EH (cell line): ENCODE measurements at regions not wholly inside any gene's neighbourhood (a gene's known extent, or its start where the extent isn't known, plus 50 kb on each side); places are given as distances from the start of the nearest gene placed in this dataset.
A peak's percentile ranks its signal among the peaks of the same experiment; 100 is the strongest.

ENCODE experiments used
- DNase-seq: peaks from one replicate; pipeline ENCODE4 v3.0.0-alpha.2; 2015; ENCODE audit warnings: low read depth

GRCh38 chr18:61167902-61168301 is 165.3 kb upstream of the CDH20 start:
- no peak for DNase-seq

DNA sequence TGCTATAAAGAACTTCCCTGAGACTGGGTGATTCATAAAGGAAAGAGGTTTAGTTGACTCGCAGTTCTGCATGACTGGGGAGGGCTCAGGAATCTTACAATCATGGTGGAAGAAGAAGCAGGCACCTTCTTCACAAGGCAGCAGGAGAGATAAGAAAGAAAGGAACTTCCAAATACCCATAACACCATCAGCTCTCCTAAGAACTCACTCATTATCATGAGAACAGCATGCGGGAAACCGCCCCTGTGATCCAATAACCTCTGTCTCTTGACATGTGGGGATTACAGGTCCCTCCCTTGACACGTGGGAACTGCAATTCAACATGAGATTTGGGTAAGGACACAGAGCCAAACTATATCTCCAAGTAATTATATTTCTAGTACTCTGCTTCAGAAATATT is 163.8 kb upstream of the CDH20 start:
- no peak for DNase-seq

DNA sequence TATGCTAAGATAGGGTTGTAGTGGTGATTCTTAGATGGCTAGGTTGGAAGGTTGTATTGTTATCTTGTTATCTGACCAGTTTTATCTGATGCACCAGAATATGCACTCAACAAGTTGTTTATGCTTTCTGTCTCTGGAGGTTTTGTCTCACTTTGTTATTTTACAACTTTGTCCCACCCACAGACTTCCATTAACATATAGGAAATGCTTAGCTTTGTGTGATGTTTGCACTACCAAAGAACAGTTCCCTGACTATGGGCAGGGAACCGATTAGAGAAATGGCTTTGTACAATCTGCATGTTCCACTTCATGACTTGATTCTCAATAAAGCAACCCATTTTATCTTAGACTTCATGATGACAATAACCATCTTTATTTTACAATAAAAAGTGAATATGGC is 160.6 kb upstream of the CDH20 start:
- DNase-seq = no peak

GRCh38 chr18:61173554-61173953 is 159.7 kb upstream of the CDH20 start:
- no peak for DNase-seq

DNA sequence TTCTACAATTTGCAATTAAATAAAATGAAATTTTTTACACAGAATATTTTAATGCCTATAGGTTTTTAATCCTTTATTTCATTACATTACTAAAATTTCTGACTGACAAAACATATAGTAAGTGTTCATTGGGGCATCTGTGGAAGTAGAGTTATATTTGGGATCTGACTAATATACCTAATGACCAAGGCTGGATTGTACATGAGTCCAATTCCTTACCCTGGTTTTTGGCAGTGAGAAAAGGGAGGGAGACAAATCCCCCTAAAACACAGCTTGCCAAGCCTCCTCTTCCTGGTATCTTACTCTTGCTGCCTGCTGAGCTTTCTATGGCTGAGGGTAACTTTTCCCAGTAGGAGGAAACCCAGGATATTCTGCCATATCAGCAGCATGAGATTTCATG is 149.4 kb upstream of the CDH20 start:
- DNase-seq = no peak

DNA sequence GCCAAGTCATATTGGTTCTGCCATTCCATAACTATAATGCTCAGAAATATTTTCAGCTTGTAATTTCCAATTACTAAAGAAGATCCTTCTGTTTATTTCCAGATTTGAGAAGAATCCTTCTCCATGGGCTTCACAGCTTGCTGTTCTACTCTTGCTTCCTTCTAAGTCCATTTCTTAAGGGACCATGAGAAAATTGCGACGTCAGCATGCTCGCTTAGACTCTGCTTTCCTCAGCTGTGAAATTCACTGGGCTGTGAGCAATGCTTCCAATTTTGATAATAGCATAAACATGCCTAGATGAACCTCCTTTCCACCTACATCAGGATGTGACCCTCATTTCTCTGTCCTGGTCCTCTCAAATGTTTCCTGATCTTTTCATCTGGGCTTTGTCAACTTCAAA is 145.3 kb upstream of the CDH20 start:
- no peak for DNase-seq

DNA sequence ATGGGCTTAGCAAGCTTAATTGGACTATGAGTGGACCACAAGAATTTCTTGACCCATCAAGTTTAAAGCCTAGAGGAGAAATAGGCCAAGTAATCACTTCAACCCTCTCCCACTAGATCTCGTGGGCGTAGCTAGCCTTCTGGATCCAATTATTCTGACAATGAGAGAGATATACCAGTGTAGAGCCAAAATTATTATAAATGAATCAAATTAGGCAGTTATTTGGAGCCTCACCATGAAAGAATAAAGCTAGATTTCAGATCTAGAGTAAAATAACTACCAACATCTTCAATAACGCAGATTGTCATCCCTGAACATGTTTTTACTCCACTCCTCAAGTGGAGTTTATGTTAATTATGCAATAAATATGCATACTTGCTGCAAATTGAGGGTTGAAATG is 143.9 kb upstream of the CDH20 start:
- DNase-seq = no peak

DNA sequence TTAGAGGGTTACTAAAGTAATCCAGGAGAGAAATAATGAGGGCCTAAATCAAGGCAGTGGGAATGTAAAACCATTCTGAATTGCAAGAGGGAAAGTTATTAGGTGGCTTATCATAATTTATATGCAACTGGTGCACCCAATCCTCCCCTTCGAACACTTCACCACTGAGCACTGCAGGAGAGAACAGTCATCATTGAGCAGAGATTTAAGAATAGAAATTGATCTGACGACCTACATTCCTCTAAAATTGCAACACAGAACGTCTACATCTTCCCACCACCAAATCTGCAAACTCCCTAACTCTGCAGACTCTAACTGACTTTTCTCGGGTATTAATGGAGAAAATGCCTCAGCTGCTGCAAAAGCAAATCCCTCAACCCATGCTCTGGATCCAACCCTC is 138.5 kb upstream of the CDH20 start:
- DNase-seq = no peak

GRCh38 chr18:61196750-61197149 is 136.5 kb upstream of the CDH20 start:
- DNase-seq = no peak

DNA sequence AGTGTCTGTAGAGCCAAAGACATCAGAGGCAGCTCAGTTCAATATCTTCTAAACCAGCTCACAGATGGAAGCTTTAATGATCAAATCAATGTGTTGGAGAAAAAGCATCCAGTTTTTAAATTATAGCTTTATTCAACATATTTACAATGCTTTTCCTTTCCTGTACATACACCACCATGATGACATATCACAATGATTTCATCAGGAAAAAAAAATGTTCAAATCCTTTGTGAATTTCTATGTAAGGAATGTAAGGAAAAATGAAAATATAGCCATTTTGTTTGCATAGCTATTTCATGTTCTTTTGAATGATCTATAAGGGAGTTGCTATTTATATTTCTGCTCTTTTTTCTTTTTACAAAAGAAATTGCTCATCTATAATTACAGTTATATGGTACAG is 134.7 kb upstream of the CDH20 start:
- DNase-seq = no peak

- peak; percentile 12 for DNase-seq
Observed at GRCh38 chr18:61199171-61199848, 133.9 kb upstream of the CDH20 start.

- no peak for DNase-seq
Observed at GRCh38 chr18:61201511-61201910, 131.7 kb upstream of the CDH20 start.

- no peak for DNase-seq
Observed at GRCh38 chr18:61203151-61203550, 130.1 kb upstream of the CDH20 start.

DNA sequence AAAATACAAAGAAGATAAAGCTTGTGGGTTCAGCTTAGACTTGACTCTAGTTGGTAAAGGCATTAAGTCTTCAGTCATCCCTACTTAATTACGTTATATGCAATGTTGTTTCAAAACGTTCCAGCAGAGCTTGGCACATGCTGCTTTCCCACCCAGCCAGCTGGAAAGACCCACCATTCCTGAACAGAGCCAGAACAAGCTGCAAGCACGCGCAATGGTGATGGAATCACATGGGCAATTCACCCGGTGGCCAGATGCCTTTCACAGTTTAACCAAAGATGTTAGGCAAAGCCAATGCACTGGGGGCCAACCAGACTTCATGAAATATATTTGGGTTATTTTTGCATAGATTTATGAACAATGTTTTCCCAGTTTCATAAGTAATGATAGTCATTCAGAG is 123.4 kb upstream of the CDH20 start:
- no peak for DNase-seq

GRCh38 chr18:61216051-61216450 is 117.2 kb upstream of the CDH20 start:
- no peak for DNase-seq

GRCh38 chr18:61222206-61222605 is 111.0 kb upstream of the CDH20 start:
- DNase-seq = no peak

DNA sequence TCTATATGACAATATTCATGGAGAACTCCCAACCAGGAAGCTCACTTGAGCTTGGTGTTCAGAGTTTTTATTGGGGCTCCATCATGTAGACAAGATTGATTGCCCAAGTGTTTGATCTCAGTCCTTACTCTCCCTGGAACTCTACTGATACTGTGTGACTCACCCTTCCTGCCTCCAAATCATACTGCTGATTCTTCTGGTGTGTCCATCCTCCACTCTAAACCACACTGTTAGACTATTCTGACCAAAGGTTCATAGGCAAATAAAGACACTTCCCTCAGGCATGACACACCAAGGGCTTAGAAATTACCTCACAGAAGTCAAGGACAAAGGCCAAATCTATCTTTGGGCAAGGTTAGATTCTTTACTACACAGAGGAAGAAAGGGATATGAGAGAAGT is 107.9 kb upstream of the CDH20 start:
- no peak for DNase-seq

- no peak for DNase-seq
Observed at GRCh38 chr18:61236356-61237057, 96.7 kb upstream of the CDH20 start.

DNA sequence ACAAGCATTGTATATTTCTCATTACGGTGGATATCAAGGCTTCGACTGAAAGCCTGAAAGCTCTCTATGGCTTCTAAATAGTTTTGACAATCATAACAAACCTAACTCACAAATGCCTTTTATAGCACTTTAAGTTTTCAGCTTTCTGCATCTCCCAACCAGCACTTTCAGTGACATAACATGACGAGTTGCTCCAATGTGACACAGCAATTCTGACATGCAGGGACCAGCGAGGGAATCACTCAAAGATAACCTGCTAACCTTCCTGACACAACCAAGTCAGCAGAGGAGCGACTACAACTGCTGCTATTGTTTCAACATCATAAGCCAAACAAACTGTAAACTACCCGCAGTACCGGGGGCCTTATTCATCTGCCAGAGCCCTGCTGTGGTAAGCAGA is 95.7 kb upstream of the CDH20 start:
- DNase-seq = no peak

DNA sequence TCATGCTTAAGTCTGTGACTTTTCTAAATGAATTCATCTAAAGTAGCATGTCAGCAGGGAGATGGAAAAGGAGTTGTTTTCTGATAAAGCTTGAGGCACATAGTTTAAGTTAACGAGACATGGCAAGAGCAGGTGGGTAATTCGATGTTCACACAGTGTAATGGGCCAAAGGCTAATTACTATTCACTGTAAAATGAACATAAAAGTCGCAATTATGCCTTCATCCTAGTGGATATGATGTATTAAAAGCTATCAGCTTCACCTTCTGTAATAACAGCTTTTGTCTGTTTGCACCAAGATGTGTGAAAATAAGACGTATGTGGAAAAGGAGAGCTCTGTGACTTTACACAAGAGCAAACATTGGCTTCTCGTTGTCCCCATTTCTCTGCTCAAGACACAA is 94.2 kb upstream of the CDH20 start:
- DNase-seq = no peak

DNA sequence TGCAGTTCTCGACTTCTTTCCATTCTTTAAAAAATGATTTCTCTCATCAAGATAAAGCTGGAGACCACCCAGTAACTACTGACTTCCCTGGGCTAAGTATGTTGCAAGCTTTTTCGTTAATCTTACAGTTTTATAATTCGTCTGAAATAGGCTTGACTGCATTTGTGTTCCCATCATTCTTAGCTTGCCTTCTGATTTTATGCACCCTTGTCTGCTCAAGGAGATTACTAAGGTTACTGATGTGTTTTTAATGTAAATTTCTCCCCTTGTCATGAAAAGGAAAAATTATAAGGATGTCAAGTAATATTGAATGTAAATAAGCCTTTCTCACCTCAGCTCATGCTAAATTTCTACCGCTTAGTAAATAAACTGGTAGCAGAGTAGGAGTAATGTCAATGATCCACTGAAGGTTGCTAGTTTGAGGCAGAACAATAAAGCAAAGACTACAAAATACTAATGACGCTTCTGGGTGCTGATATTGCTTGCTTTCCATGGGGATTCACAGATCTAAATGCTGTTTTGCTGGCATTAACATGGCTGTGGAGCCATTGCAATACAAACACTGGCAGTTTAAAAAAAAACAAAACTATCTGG is 91.9 kb upstream of the CDH20 start:
- no peak for DNase-seq

- no peak for DNase-seq
Observed at GRCh38 chr18:61244632-61245031, 88.6 kb upstream of the CDH20 start.

- no peak for DNase-seq
Observed at GRCh38 chr18:61245276-61245675, 88.0 kb upstream of the CDH20 start.

GRCh38 chr18:61248589-61248988 is 84.6 kb upstream of the CDH20 start:
- no peak for DNase-seq
